Hepatocyte (in vitro differentiated cells): ENCODE measurements at regions not wholly inside any gene's neighbourhood (a gene's known extent, or its start where the extent isn't known, plus 50 kb on each side); places are given as distances from the start of the nearest gene placed in this dataset.

Source experiments
- CTCF ChIP-seq: fragments of 200-600 bp; sonication (generic); IDR thresholded peaks from 2 replicates; pipeline ENCODE4 v1.5.1; 2016; ENCODE audit warnings: antibody characterized with exemption, mild to moderate bottlenecking; ENCODE audit not compliant: poor library complexity
- EZH2 ChIP-seq: fragments of 200-600 bp; sonication (generic); IDR thresholded peaks from 2 replicates; pipeline ENCODE4 v1.6.1; 2016; ENCODE audit warnings: antibody characterized with exemption, mild to moderate bottlenecking, borderline replicate concordance
- EZH2phosphoT487 ChIP-seq: fragments of 200-600 bp; sonication (generic); IDR thresholded peaks from one replicate; pipeline ENCODE4 v1.6.1; 2018; ENCODE audit warnings: antibody characterized with exemption, mild to moderate bottlenecking, low read depth, moderate library complexity; ENCODE audit not compliant: unreplicated experiment, severe bottlenecking

- TF ChIP-seq CTCF (no peak), EZH2 (no peak), EZH2phosphoT487 (no peak)
These were observed 414.0 kb upstream of the OPRM1 start for GRCh38 chr6:153625089-153625488.
